ENCODE measurements at regions not wholly inside any gene's neighbourhood (a gene's known extent, or its start where the extent isn't known, plus 50 kb on each side); places are given as distances from the start of the nearest gene placed in this dataset.

- TF ChIP-seq CTCF (IDR thresholded peaks at IDR 0.05) (no peak), EZH2 (IDR thresholded peaks at IDR 0.05; ENCODE audit: borderline replicate concordance, insufficient read depth, low read depth, low read length, poor library complexity, severe bottlenecking) (no peak)
Observed at GRCh38 chr4:89538886-89539285, 231.3 kb upstream of the GPRIN3 start.
